ENCODE measurements at regions not wholly inside any gene's neighbourhood (a gene's known extent, or its start where the extent isn't known, plus 50 kb on each side); places are given as distances from the start of the nearest gene placed in this dataset.
"Not testable (repeated sequence)": the region's sequence is repeated elsewhere in the genome, so short reads cannot be mapped to it uniquely, and the experiment has no call there.

DNA sequence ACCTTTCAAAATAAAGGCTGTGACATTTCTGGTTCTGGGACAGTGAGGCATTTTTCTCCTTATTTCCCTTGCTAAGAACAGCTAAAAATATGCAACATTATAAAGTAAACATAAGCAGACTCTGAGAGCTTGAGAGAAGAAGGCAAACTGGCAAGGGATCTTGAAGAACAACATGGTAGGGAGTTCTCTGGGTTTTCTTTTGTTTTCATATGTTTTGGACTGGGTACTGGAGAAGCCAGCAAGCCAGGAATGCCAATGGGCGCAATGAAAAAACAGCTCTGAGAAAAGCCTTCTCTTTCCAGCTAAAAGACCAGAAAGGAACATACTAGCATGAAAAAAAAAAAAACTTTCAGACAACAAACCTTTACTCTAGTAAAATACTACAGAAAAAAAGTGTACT, 351.4 kb upstream of the HS6ST1 start:
- DNase-seq: no peak

DNA sequence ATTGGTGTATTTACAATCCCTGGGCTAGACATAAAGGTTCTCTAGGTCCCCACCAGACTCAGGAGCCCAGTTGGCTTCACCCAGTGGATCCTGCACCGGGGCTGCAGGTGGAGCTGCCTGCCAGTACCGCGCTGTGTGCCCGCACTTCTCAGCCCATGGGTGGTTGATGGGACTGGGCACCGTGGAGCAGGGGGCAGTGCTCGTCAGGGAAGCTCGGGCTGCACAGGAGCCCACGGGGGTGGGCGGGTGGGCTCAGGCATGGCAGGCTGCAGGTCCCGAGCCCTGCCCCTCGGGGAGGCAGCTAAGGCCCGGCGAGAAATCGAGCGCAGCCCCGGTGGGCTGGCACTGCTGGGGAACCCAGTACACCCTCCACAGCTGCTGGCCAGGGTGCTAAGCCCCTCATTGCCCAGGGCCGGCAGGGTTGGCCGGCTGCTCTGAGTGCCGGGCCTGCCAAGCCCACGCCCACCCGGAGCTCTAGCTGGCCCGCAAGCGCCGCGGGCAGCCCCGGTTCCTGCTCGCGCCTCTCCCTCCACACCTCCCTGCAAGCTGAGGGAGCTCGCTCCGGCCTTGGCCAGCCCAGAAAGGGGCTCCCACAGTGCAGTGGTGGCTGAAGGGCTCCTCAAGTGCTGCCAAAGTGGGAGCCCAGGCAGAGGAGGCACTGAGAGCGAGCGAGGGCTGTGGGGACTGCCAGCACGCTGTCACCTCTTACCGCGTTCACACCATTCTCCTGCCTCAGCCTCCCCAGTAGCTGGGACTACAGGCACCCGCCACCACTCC, 353.5 kb upstream of the HS6ST1 start:
- not testable (repeated sequence) for DNase-seq

DNA sequence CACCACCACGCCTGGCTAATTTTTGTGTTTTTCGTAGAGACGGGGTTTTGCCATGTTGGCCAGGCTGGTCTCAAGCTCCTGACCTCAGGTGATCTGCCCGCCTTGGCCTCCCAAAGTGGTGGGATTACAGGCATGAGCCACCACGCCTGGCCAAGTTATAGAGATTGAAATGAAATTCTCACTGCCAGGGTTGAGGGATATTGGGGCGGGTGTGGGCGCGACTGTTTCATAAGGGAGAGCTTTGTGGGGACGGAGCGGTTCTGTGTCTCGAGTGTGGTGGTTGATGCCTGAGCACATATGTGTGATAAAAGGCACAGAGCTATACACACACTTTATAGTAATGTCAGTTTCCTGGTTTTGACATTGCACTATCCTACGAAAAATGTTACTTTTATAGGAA, 361.0 kb upstream of the HS6ST1 start:
- DNase-seq: not testable (repeated sequence)

- DNase-seq: no peak
These were observed 362.8 kb upstream of the HS6ST1 start for GRCh38 chr2:128681507-128681906.

- DNase-seq: no peak
These were observed 363.6 kb upstream of the HS6ST1 start for GRCh38 chr2:128682266-128682665.

DNA sequence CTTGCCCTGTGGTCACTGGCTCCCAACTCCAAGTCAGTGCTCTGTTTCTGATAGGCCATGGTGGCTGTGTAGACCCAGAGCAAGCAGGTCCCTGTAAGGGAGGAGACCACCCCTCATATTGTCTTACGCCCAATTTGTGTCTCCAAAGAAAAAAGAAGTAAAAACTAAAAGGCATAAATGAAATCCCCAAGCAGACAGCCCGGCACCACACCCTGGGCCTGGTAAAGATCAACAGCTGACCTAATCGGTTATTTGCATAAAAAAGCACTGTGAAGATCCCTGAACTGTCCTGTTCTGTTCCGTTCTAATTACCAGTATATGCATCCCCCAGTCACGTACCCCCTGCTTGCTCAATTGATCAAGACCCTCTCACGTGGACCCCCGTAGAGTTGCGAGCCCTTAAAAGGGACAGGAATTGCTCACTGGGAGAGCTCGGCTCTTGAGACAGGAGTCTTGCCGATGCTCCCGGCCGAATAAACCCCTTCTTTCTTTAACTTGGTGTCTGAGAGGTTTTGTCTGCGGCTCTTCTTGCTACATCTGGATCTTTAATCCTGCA, 364.1 kb upstream of the HS6ST1 start:
- no peak for DNase-seq

- no peak for DNase-seq
These were observed 365.9 kb upstream of the HS6ST1 start for GRCh38 chr2:128684523-128684922.

- no peak for DNase-seq
These were observed 367.3 kb upstream of the HS6ST1 start for GRCh38 chr2:128685841-128686496.

- DNase-seq: no peak
These were observed 367.8 kb upstream of the HS6ST1 start for GRCh38 chr2:128686497-128686859.

- no peak for DNase-seq
These were observed 368.4 kb upstream of the HS6ST1 start for GRCh38 chr2:128686881-128687555.

- DNase-seq: no peak
These were observed 368.9 kb upstream of the HS6ST1 start for GRCh38 chr2:128687565-128687964.

- no peak for DNase-seq
These were observed 371.3 kb upstream of the HS6ST1 start for GRCh38 chr2:128689971-128690370.

DNA sequence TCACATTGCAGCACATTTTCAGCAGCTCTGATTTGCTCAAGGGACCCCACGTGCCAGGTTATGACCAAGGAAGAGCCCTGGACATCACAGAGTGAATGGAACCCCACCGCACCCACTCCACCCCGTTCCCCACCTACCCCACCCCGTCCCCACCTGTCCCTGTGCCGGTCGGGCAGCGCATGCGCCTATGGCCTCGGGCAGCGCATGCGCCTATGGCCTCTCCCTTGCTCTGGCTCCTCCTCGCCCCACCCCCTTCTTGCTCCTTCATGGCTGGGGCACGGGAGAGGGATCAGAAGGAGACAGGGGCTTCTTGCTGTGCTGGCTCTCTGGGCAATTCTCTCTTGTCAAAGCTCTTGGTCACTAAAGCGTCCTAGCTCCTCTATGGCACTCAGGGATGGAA, 371.8 kb upstream of the HS6ST1 start:
- no peak for DNase-seq

DNA sequence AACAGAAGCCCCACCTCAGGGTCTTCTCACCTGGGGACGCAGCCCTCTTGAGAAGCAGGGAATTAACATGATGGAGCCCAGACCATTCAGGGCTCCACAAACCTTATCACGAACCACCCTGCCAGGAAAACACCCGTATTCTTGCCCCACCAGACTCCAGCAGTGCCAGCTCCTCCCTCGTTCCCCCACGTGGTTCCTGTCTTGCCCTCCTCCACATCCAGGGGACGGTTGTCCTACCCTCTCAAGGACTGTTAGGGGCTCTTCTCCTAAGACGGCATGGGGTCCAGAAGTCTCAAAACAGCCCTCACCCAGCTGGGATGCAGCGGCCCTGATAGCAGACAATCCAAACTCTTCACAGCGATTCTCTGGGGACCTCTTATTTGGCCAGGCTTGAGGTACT, 372.2 kb upstream of the HS6ST1 start:
- no peak for DNase-seq

GRCh38 chr2:128691526-128691925, 372.9 kb upstream of the HS6ST1 start:
- DNase-seq: no peak

DNA sequence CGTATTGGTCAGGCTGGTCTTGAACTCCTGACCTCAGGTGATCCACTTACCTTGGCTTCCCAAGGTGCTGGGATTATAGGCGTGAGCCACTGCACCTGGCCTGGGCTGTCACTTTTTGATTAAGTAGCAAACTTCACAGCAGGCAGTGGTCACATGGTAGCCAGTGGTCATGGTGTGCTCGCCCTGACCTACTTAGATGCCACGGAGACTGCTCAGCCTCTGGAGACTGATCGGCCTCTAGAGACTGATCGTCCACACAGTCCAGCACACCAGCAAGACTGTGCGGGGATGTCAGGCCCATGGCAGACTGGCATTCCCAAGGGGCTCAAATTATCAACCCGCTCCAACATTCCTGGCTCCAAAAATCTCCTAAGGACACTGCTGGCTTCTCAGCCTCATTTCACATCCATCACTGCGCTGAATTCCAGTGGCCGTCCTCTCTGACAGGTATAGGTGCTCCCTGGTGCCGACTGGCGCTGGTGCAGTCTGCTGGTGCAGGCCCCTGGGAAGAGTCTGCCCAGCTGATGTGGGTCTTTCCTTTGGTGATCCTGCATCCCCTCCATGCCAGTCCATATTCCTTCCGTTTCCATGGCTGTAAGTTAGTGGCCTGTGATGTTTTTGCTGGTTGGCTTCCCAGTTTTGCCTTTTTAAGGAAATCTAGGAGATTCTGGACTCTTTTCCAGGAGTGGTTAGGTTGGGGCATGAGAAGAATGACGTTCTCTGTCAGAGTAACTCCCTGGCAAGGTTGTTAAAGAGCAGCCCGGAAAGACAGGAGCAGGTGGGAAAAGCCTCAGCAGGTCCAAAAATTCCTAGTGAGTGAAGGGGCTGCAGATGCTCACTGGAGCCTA, 374.5 kb upstream of the HS6ST1 start:
- no peak for DNase-seq

DNA sequence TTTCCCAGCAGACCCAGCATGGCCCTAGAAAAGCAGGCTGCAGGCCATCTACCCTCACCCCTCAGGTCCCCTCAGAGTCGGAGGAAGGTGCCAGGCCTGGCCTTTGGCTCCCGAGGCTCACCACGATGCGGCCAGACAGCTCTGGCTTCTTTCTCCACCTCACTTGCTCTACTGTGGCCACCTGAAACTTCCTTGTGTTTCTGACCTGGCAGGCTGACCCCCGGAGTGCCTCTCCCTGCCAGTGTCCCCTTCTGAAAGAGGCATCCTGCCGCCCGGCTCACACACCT, 375.0 kb upstream of the HS6ST1 start:
- DNase-seq: no peak

- DNase-seq: no peak
These were observed 377.1 kb upstream of the HS6ST1 start for GRCh38 chr2:128695646-128696220.

- no peak for DNase-seq
These were observed 377.8 kb upstream of the HS6ST1 start for GRCh38 chr2:128696421-128696820.

DNA sequence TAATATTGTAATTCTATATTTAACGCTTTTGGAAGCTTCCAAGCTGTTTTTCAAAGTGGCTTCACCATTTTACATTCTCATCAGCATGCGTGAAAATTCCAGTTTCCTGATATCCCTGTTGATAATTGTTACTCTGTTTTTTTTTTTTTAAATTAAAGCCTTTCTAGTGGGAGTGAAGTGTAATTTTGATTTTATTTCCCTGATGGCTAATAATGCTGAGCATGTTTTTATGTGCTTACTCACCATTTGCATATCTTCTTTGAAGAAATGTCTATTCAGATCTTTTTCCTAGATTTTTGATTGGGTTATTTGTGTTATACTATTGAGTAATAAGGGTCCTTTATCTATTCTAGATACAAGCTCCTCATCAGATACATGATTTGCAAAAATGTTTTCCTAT, 382.8 kb upstream of the HS6ST1 start:
- DNase-seq: no peak

- DNase-seq: no peak
These were observed 383.9 kb upstream of the HS6ST1 start for GRCh38 chr2:128702616-128703015.

- DNase-seq: no peak
These were observed 389.6 kb upstream of the HS6ST1 start for GRCh38 chr2:128708106-128708816.

All from activated gamma-delta T cell (primary cell).